ENCODE measurements at regions not wholly inside any gene's neighbourhood (a gene's known extent, or its start where the extent isn't known, plus 50 kb on each side); places are given as distances from the start of the nearest gene placed in this dataset.

- CTCF ChIA-PET, result no interaction called here
- no peak overlapping the region for H3K27ac Mint-ChIP-seq
- H3K36me3 Mint-ChIP-seq, result peaks cover 0 to 4% (median 0%) of the 10 kb centered on the region in 5 donors
- Histone ChIP-seq H3K4me3 (ENCODE audit: low read length) (no peak overlapping the region), H3K27me3 (ENCODE audit: control insufficient read depth in 2 of 2, insufficient read depth in 2 of 2, low read length in 2 of 2) (no peaks in the 10 kb centered on the region), H3K27ac (ENCODE audit: low read depth, low read length) (no peak overlapping the region), H3K4me1 (ENCODE audit: control insufficient read depth in 2 of 2, insufficient read depth in 2 of 2, low read length in 2 of 2) (no peaks in the 10 kb centered on the region), H3K9me3 (ENCODE audit: control insufficient read depth in 2 of 3, low read length in 3 of 3) (no peaks in the 10 kb centered on the region), H3K36me3 (ENCODE audit: control insufficient read depth in 2 of 3, insufficient read depth in 3 of 3, low read length in 3 of 3) (no peaks in the 10 kb centered on the region)
- H3K9me3 Mint-ChIP-seq, result peaks cover 0 to 17% (median 3%) of the 10 kb centered on the region in 11 donors
- no peaks in the 10 kb centered on the region for H3K4me1 Mint-ChIP-seq
- H3K27me3 Mint-ChIP-seq, result peaks cover 0 to 4% (median 0%) of the 10 kb centered on the region in 5 donors
- POLR2A ChIA-PET, result no interaction called here
- H3K4me3 Mint-ChIP-seq, result no peak overlapping the region
- DNase-seq (no peak), ATAC-seq (no peak)
- intact Hi-C loops (cut with micrococcal nuclease), result no loop called here
Measured at GRCh38 chr3:117886147-117886546, 1148.5 kb downstream of the IGSF11 start.

GRCh38 chr3:117887031-117887430, 1147.6 kb downstream of the IGSF11 start:
- Mint-ChIP-seq H3K36me3 (peaks cover 0 to 3% (median 0%) of the 10 kb centered on the region in 5 donors), H3K27me3 (peaks cover 0 to under 1% (median 0%) of the 10 kb centered on the region in 5 donors), H3K9me3 (peaks cover 0 to 13% (median 3%) of the 10 kb centered on the region in 11 donors), H3K27ac (no peak overlapping the region), H3K4me1 (no peaks in the 10 kb centered on the region), H3K4me3 (no peak overlapping the region)
- Histone ChIP-seq H3K4me1 (ENCODE audit: control insufficient read depth in 2 of 2, insufficient read depth in 2 of 2, low read length in 2 of 2) (no peaks in the 10 kb centered on the region), H3K27me3 (ENCODE audit: control insufficient read depth in 2 of 2, insufficient read depth in 2 of 2, low read length in 2 of 2) (no peaks in the 10 kb centered on the region), H3K36me3 (ENCODE audit: control insufficient read depth in 2 of 3, insufficient read depth in 3 of 3, low read length in 3 of 3) (no peaks in the 10 kb centered on the region), H3K4me3 (ENCODE audit: low read length) (no peak overlapping the region), H3K27ac (ENCODE audit: low read depth, low read length) (no peak overlapping the region), H3K9me3 (ENCODE audit: control insufficient read depth in 2 of 3, low read length in 3 of 3) (no peaks in the 10 kb centered on the region)
- no peak for ATAC-seq
- intact Hi-C loops (cut with micrococcal nuclease), result no loop called here
- CTCF ChIA-PET, result no interaction called here
- POLR2A ChIA-PET, result no interaction called here
- no peak for DNase-seq

- H3K36me3 ChIP-seq (ENCODE audit: control insufficient read depth in 2 of 3, insufficient read depth in 3 of 3, low read length in 3 of 3), result no peaks in the 10 kb centered on the region
- Mint-ChIP-seq H3K4me1 (no peaks in the 10 kb centered on the region), H3K27me3 (no peaks in the 10 kb centered on the region), H3K36me3 (no peaks in the 10 kb centered on the region), H3K9me3 (peaks cover 0 to 9% (median 0%) of the 10 kb centered on the region in 11 donors), H3K27ac (no peak overlapping the region), H3K4me3 (no peak overlapping the region)
- no peak overlapping the region for H3K4me3 ChIP-seq (ENCODE audit: low read length)
- ATAC-seq, result no peak
- no peak overlapping the region for H3K27ac ChIP-seq (ENCODE audit: low read depth, low read length)
- POLR2A ChIA-PET, result no interaction called here
- H3K27me3 ChIP-seq (ENCODE audit: control insufficient read depth in 2 of 2, insufficient read depth in 2 of 2, low read length in 2 of 2), result no peaks in the 10 kb centered on the region
- CTCF ChIA-PET, result no interaction called here
- intact Hi-C loops (cut with micrococcal nuclease), result no loop called here
- DNase-seq, result no peak
- H3K4me1 ChIP-seq (ENCODE audit: control insufficient read depth in 2 of 2, insufficient read depth in 2 of 2, low read length in 2 of 2), result no peaks in the 10 kb centered on the region
- H3K9me3 ChIP-seq (ENCODE audit: control insufficient read depth in 2 of 3, low read length in 3 of 3), result no peaks in the 10 kb centered on the region
Measured at GRCh38 chr3:117887901-117888300, 1146.7 kb downstream of the IGSF11 start.

GRCh38 chr3:117892431-117892841, 1142.2 kb downstream of the IGSF11 start:
- Mint-ChIP-seq H3K27ac (no peak overlapping the region), H3K4me3 (no peak overlapping the region), H3K4me1 (no peaks in the 10 kb centered on the region), H3K9me3 (peaks cover 0 to 10% (median 0%) of the 10 kb centered on the region in 11 donors), H3K27me3 (no peaks in the 10 kb centered on the region), H3K36me3 (no peaks in the 10 kb centered on the region)
- ChIA-PET POLR2A (no interaction called here), CTCF (no interaction called here)
- H3K27ac ChIP-seq (ENCODE audit: low read depth, low read length), result no peak overlapping the region
- intact Hi-C loops (cut with micrococcal nuclease), result no loop called here
- H3K27me3 ChIP-seq (ENCODE audit: control insufficient read depth in 2 of 2, insufficient read depth in 2 of 2, low read length in 2 of 2), result no peaks in the 10 kb centered on the region
- no peaks in the 10 kb centered on the region for H3K9me3 ChIP-seq (ENCODE audit: control insufficient read depth in 2 of 3, low read length in 3 of 3)
- H3K36me3 ChIP-seq (ENCODE audit: control insufficient read depth in 2 of 3, insufficient read depth in 3 of 3, low read length in 3 of 3), result no peaks in the 10 kb centered on the region
- no peaks in the 10 kb centered on the region for H3K4me1 ChIP-seq (ENCODE audit: control insufficient read depth in 2 of 2, insufficient read depth in 2 of 2, low read length in 2 of 2)
- no peak overlapping the region for H3K4me3 ChIP-seq (ENCODE audit: low read length)
- ATAC-seq (no peak), DNase-seq (no peak)

- Histone ChIP-seq H3K4me1 (ENCODE audit: control insufficient read depth in 2 of 2, insufficient read depth in 2 of 2, low read length in 2 of 2) (no peaks in the 10 kb centered on the region), H3K4me3 (ENCODE audit: low read length) (no peak overlapping the region), H3K36me3 (ENCODE audit: control insufficient read depth in 2 of 3, insufficient read depth in 3 of 3, low read length in 3 of 3) (no peaks in the 10 kb centered on the region), H3K27ac (ENCODE audit: low read depth, low read length) (no peak overlapping the region), H3K27me3 (ENCODE audit: control insufficient read depth in 2 of 2, insufficient read depth in 2 of 2, low read length in 2 of 2) (no peaks in the 10 kb centered on the region), H3K9me3 (ENCODE audit: control insufficient read depth in 2 of 3, low read length in 3 of 3) (no peaks in the 10 kb centered on the region)
- H3K9me3 Mint-ChIP-seq, result peaks cover 0 to 10% (median 1%) of the 10 kb centered on the region in 11 donors
- DNase-seq (no peak), ATAC-seq (no peak)
- no peak overlapping the region for H3K4me3 Mint-ChIP-seq
- no peaks in the 10 kb centered on the region for H3K36me3 Mint-ChIP-seq
- H3K4me1 Mint-ChIP-seq, result no peaks in the 10 kb centered on the region
- POLR2A ChIA-PET, result no interaction called here
- CTCF ChIA-PET, result no interaction called here
- intact Hi-C loops (cut with micrococcal nuclease), result no loop called here
- no peaks in the 10 kb centered on the region for H3K27me3 Mint-ChIP-seq
- H3K27ac Mint-ChIP-seq, result no peak overlapping the region
Measured at GRCh38 chr3:117893001-117893400, 1141.6 kb downstream of the IGSF11 start.

- Histone ChIP-seq H3K27ac (ENCODE audit: low read depth, low read length) (no peak overlapping the region), H3K4me3 (ENCODE audit: low read length) (no peak overlapping the region), H3K4me1 (ENCODE audit: control insufficient read depth in 2 of 2, insufficient read depth in 2 of 2, low read length in 2 of 2) (no peaks in the 10 kb centered on the region), H3K9me3 (ENCODE audit: control insufficient read depth in 2 of 3, low read length in 3 of 3) (no peaks in the 10 kb centered on the region), H3K27me3 (ENCODE audit: control insufficient read depth in 2 of 2, insufficient read depth in 2 of 2, low read length in 2 of 2) (no peaks in the 10 kb centered on the region), H3K36me3 (ENCODE audit: control insufficient read depth in 2 of 3, insufficient read depth in 3 of 3, low read length in 3 of 3) (no peaks in the 10 kb centered on the region)
- ChIA-PET POLR2A (no interaction called here), CTCF (no interaction called here)
- DNase-seq, result no peak
- Mint-ChIP-seq H3K4me1 (no peaks in the 10 kb centered on the region), H3K27ac (no peak overlapping the region), H3K9me3 (peaks cover 0 to 10% (median 1%) of the 10 kb centered on the region in 11 donors), H3K36me3 (no peaks in the 10 kb centered on the region), H3K27me3 (no peaks in the 10 kb centered on the region), H3K4me3 (no peak overlapping the region)
- no peak for ATAC-seq
- intact Hi-C loops (cut with micrococcal nuclease), result no loop called here
Measured at GRCh38 chr3:117893638-117894037, 1141.0 kb downstream of the IGSF11 start.

GRCh38 chr3:117898722-117899522, 1135.7 kb downstream of the IGSF11 start:
- no peaks in the 10 kb centered on the region for H3K36me3 ChIP-seq (ENCODE audit: control insufficient read depth in 2 of 3, insufficient read depth in 3 of 3, low read length in 3 of 3)
- Mint-ChIP-seq H3K27me3 (no peaks in the 10 kb centered on the region), H3K36me3 (peaks cover 0 to 5% (median 0%) of the 10 kb centered on the region in 5 donors), H3K9me3 (peaks cover 0 to 34% (median 4%) of the 10 kb centered on the region in 11 donors), H3K27ac (no peak overlapping the region), H3K4me1 (no peaks in the 10 kb centered on the region), H3K4me3 (no peak overlapping the region)
- H3K9me3 ChIP-seq (ENCODE audit: control insufficient read depth in 2 of 3, low read length in 3 of 3), result no peaks in the 10 kb centered on the region
- H3K4me3 ChIP-seq (ENCODE audit: low read length), result no peak overlapping the region
- intact Hi-C loops (cut with micrococcal nuclease), result no loop called here
- DNase-seq (no peak), ATAC-seq (no peak)
- CTCF ChIA-PET, result no interaction called here
- H3K27me3 ChIP-seq (ENCODE audit: control insufficient read depth in 2 of 2, insufficient read depth in 2 of 2, low read length in 2 of 2), result no peaks in the 10 kb centered on the region
- H3K4me1 ChIP-seq (ENCODE audit: control insufficient read depth in 2 of 2, insufficient read depth in 2 of 2, low read length in 2 of 2), result no peaks in the 10 kb centered on the region
- H3K27ac ChIP-seq (ENCODE audit: low read depth, low read length), result no peak overlapping the region
- POLR2A ChIA-PET, result no interaction called here

All from naive thymus-derived CD4-positive, alpha-beta T cell (primary cell).